ENCODE measurements at regions not wholly inside any gene's neighbourhood (a gene's known extent, or its start where the extent isn't known, plus 50 kb on each side); places are given as distances from the start of the nearest gene placed in this dataset.

DNA sequence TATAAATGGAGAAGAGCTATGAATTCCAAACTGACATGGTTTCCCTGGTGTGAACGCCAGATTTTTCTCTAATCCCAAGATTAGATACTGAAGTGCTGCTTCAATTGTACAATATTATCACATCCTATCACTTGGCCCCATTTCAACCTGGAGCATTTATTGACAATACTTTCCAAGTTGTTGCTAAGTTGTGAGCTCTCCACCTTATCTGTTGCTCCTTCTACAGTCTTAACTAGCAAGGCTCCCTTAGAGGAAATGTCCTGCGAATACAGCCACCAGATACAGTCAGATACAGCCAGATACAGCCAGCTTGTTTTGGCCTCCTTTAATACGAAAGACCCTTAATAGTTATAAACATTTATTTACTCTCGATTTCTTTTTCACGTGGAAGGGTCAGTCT, 466.3 kb upstream of the FAM241A start:
- in situ Hi-C loops (cut with MboI; ENCODE audit: low sequenced_read_pairs) (no loop called here), intact Hi-C loops (cut with micrococcal nuclease) (no loop called here), dilution Hi-C loops (cut with HindIII; ENCODE audit: low sequenced_read_pairs, unreplicated experiment) (no loop called here)
- Histone ChIP-seq H2AK9ac (replicated peaks; ENCODE audit: low read depth, low read length, poor library complexity) (no peak overlapping the region), H3K4ac (ENCODE audit: low read depth, low read length) (no peak overlapping the region), H2BK15ac (ENCODE audit: low read depth, low read length) (no peak overlapping the region), H2AFZ (replicated peaks; ENCODE audit: low read length, poor library complexity) (no peak overlapping the region), H2BK20ac (ENCODE audit: low read depth, low read length) (no peak overlapping the region), H3K23ac (ENCODE audit: low read depth, low read length) (no peak overlapping the region), H3K4me3 (ENCODE audit: insufficient read depth, low read depth, low read length) (no peak overlapping the region), H3K4me1 (ENCODE audit: control insufficient read depth, insufficient read depth, low read length) (no peaks in the 10 kb centered on the region), H2AK5ac (ENCODE audit: low read depth, low read length) (no peak overlapping the region), H3K27ac (ENCODE audit: insufficient read depth, low read length) (no peak overlapping the region), H4K8ac (ENCODE audit: low read depth in 2 of 2, low read length in 2 of 2) (no peak overlapping the region), H3K9ac (ENCODE audit: low read depth, low read length) (no peak overlapping the region), H3K27me3 (ENCODE audit: control insufficient read depth, insufficient read depth, low read length) (no peaks in the 10 kb centered on the region), H4K5ac (ENCODE audit: low read depth, low read length) (no peak overlapping the region), H3K36me3 (ENCODE audit: control insufficient read depth, insufficient read depth, low read length) (no peaks in the 10 kb centered on the region), H2BK5ac (ENCODE audit: low read depth, low read length, poor library complexity, severe bottlenecking) (no peak overlapping the region), H3K14ac (replicated peaks; ENCODE audit: low read depth, low read length) (no peak overlapping the region), H3K79me1 (ENCODE audit: low read depth in 1 of 2, low read length in 2 of 2) (no peaks in the 10 kb centered on the region), H3K18ac (ENCODE audit: low read depth, low read length) (no peak overlapping the region), H3K56ac (ENCODE audit: extremely low read depth, insufficient read depth, low read length) (no peak overlapping the region), H3K9me1 (ENCODE audit: insufficient read depth, low read length) (no peaks in the 10 kb centered on the region), H3K4me2 (ENCODE audit: low read depth, low read length) (no peak overlapping the region), H3K9me3 (ENCODE audit: control insufficient read depth, insufficient read depth, low read length) (no peaks in the 10 kb centered on the region), H4K20me1 (ENCODE audit: insufficient read depth, low read length) (no peaks in the 10 kb centered on the region), H4K91ac (ENCODE audit: insufficient read depth, low read depth, low read length) (no peak overlapping the region), H2BK120ac (ENCODE audit: low read depth, low read length) (no peak overlapping the region)
- ChIA-PET POLR2A (ENCODE audit: unreplicated experiment) (interaction anchor here (0.7 kb wide), 1 partner anchor 53 kb away, joined by 10 read pairs; no protein-coding TSS in a partner anchor), CTCF (interaction anchor here (1.0 kb wide), 1 partner anchor 28 kb away, joined by 3 read pairs; no protein-coding TSS in a partner anchor)
- TF ChIP-seq MAFK (IDR thresholded peaks at IDR 0.05; ENCODE audit: low read depth, low read length) (no peak), FOS (IDR thresholded peaks at IDR 0.05; ENCODE audit: low read depth, low read length) (no peak), RFX5 (IDR thresholded peaks at IDR 0.05; ENCODE audit: low read depth, low read length) (no peak), RCOR1 (IDR thresholded peaks at IDR 0.05; ENCODE audit: insufficient replicate concordance, low read length) (no peak), NFE2L2 (IDR thresholded peaks at IDR 0.05; ENCODE audit: low read depth, low read length) (no peak), CEBPB (IDR thresholded peaks at IDR 0.05; ENCODE audit: low read depth, low read length) (no peak), CHD1 (IDR thresholded peaks at IDR 0.05; ENCODE audit: low read depth, low read length) (no peak), RAD21 (IDR thresholded peaks at IDR 0.05; ENCODE audit: low read length) (no peak), MXI1 (IDR thresholded peaks at IDR 0.05; ENCODE audit: borderline replicate concordance, low read depth, low read length) (no peak)
- TF ChIP-seq, protein P1, sequence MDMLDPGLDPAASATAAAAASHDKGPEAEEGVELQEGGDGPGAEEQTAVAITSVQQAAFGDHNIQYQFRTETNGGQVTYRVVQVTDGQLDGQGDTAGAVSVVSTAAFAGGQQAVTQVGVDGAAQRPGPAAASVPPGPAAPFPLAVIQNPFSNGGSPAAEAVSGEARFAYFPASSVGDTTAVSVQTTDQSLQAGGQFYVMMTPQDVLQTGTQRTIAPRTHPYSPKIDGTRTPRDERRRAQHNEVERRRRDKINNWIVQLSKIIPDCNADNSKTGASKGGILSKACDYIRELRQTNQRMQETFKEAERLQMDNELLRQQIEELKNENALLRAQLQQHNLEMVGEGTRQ (IDR thresholded peaks at IDR 0.05; ENCODE audit: low read depth, low read length), result no peak
- TF ChIP-seq, protein P2, sequence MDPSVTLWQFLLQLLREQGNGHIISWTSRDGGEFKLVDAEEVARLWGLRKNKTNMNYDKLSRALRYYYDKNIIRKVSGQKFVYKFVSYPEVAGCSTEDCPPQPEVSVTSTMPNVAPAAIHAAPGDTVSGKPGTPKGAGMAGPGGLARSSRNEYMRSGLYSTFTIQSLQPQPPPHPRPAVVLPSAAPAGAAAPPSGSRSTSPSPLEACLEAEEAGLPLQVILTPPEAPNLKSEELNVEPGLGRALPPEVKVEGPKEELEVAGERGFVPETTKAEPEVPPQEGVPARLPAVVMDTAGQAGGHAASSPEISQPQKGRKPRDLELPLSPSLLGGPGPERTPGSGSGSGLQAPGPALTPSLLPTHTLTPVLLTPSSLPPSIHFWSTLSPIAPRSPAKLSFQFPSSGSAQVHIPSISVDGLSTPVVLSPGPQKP (IDR thresholded peaks at IDR 0.05; ENCODE audit: borderline replicate concordance, low read depth, low read length), result no peak
- ATAC-seq (ENCODE audit: low read depth) (no peak), DNase-seq (no peak)
- no CpG with 5 or more reads among the region's 5 CpGs for WGBS, 2 experiments (ENCODE audit: extremely low coverage in 2 of 2, insufficient read length in 1 of 2)
- no TSS peak for BruUV-seq (replicated peaks)

All from IMR-90 (cell line).